Activated CD4-positive, alpha-beta T cell treated with anti-CD3 and anti-CD28 coated beads, Interleukin-2, amount 50 U/mL, for 4 hours (primary cell): ENCODE measurements at regions not wholly inside any gene's neighbourhood (a gene's known extent, or its start where the extent isn't known, plus 50 kb on each side); places are given as distances from the start of the nearest gene placed in this dataset.
"Not testable (repeated sequence)": the region's sequence is repeated elsewhere in the genome, so short reads cannot be mapped to it uniquely, and the experiment has no call there.

Source experiments
- DNase-seq, 2 experiments: peaks; one replicate each; pipeline ENCODE4 v3.0.0-alpha.2; 2020

GRCh38 chr2:128590309-128591021, 271.8 kb upstream of the HS6ST1 start:
- no peak for DNase-seq

- no peak for DNase-seq
These were observed 272.6 kb upstream of the HS6ST1 start for GRCh38 chr2:128591022-128591860.

GRCh38 chr2:128591861-128592822, 273.5 kb upstream of the HS6ST1 start:
- DNase-seq = no peak

- DNase-seq = no peak
These were observed 274.8 kb upstream of the HS6ST1 start for GRCh38 chr2:128593518-128593878.

GRCh38 chr2:128593879-128594650, 275.4 kb upstream of the HS6ST1 start:
- DNase-seq = no peak

GRCh38 chr2:128594651-128594910, 275.9 kb upstream of the HS6ST1 start:
- DNase-seq = no peak

GRCh38 chr2:128594953-128595677, 276.4 kb upstream of the HS6ST1 start:
- DNase-seq = no peak

GRCh38 chr2:128595763-128596395, 277.2 kb upstream of the HS6ST1 start:
- DNase-seq = no peak

GRCh38 chr2:128596396-128597120, 277.9 kb upstream of the HS6ST1 start:
- DNase-seq = no peak

- no peak for DNase-seq
These were observed 278.6 kb upstream of the HS6ST1 start for GRCh38 chr2:128597121-128597762.

- DNase-seq = not testable (repeated sequence)
These were observed 279.6 kb upstream of the HS6ST1 start for GRCh38 chr2:128598260-128598659.

GRCh38 chr2:128598862-128599441, 280.3 kb upstream of the HS6ST1 start:
- DNase-seq = no peak

GRCh38 chr2:128599700-128600099, 281.0 kb upstream of the HS6ST1 start:
- no peak for DNase-seq

GRCh38 chr2:128600581-128601297, 282.1 kb upstream of the HS6ST1 start:
- DNase-seq = no peak

GRCh38 chr2:128601298-128602037, 282.8 kb upstream of the HS6ST1 start:
- DNase-seq = no peak

GRCh38 chr2:128602038-128602698, 283.5 kb upstream of the HS6ST1 start:
- no peak for DNase-seq

- no peak for DNase-seq
These were observed 284.0 kb upstream of the HS6ST1 start for GRCh38 chr2:128602699-128603101.
